ENCODE measurements at regions not wholly inside any gene's neighbourhood (a gene's known extent, or its start where the extent isn't known, plus 50 kb on each side); places are given as distances from the start of the nearest gene placed in this dataset.

DNA sequence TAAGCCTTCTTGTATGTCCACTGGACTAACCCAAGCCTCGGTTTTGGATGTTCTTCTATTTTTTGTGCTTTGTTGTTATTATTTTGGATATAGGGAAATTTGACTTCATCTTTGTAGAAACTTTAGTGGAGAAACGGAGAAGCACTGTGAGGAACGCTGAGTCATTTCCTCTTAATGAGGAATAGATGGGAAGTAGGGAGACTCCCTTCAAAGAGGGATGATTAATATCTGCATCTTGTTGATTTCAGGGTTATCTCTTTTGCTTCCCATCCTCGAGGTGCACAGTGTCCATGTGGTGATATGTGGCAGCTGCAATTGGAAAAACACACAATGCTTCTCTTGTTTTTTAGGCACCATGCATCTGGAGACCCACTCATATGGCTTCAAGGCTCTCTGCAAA lies 1147.9 kb downstream of the NLGN4X start:
- DNase-seq (ENCODE audit: low read depth): no peak

- DNase-seq (ENCODE audit: low read depth): no peak
Observed at GRCh38 chrX:5068550-5068949, 1160.1 kb downstream of the NLGN4X start.

- no peak for DNase-seq (ENCODE audit: low read depth)
Observed at GRCh38 chrX:5057786-5058185, 1170.9 kb downstream of the NLGN4X start.

DNA sequence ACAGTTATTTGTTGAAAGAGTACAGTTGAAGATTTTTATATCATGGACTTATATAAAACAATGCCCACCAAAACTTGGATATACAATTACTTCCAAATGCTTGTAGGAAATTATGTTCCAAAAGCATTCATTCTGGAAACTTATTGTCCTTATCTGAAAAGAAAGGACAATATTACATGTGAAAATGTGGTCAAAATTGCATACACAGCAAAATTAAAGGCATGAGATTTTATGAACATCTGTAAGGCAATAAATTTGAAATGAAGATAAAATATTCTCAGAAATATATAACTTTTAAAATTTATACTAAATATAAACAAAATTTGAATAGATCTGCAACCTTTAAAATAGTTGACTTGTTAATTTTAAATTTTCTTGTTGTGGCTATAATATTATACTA lies 1173.8 kb downstream of the NLGN4X start:
- no peak for DNase-seq (ENCODE audit: low read depth)

GRCh38 chrX:5051831-5052491 lies 1176.7 kb downstream of the NLGN4X start:
- no peak for DNase-seq (ENCODE audit: low read depth)

DNA sequence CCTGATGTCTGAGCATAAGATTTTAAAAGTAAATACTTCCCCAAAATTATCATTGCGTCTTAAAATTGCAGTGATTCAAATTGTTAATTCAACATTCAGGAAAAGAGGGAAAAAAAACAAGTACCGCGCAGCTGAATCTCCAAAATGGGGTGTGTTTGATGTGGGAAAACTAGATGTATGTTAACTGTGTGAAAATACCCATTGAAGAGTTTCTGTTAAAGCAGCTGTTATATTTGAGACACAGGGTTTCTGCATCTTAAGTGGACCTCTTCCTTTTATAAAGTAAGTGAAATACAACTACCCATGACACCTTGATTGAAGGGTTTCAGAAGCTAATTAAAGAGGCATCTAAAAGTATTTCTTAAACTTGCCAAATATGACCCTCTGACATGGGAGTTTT lies 1186.1 kb downstream of the NLGN4X start:
- DNase-seq (ENCODE audit: low read depth): no peak

GRCh38 chrX:5031792-5032191 lies 1196.9 kb downstream of the NLGN4X start:
- DNase-seq (ENCODE audit: low read depth): no peak

GRCh38 chrX:5015451-5015850 lies 1213.2 kb downstream of the NLGN4X start:
- DNase-seq (ENCODE audit: low read depth): no peak

DNA sequence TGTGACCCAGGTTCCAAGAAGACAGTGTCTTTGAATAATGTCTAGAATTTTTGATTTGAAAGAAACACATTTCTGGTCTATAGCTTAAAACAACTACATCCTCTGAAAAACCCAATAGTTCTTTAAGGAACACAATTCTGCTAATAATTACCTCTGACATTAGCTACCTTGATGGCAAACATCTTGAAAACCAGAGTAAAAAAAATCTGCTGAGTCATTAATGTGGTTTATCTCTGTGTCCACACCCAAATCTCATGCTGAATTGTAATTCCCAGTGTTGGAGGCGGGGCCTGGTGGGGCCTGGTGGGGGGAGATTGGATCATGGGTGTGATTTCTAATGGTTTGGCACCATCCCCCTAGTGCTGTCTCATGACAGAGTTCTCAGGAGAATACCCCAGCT lies 1233.8 kb downstream of the NLGN4X start:
- DNase-seq (ENCODE audit: low read depth): no peak

DNA sequence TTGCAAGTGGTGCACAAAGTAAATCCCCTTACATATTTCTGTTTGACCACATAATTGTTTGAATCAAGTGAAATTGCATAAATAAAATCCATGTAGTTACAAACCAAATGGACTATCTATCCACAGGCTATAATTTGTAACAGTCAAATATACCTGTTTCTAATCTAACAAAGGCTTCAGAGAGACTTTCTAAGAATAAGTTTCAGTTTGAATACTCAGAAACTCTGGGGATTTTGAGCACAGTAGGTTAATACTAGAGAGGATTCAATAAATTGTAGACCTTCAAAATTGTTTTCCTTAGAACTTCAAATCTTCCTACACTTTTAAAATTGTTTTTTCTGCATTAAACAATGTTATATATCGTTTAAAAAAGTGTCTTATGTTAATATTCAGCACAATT lies 1250.1 kb downstream of the NLGN4X start:
- no peak for DNase-seq (ENCODE audit: low read depth)

DNA sequence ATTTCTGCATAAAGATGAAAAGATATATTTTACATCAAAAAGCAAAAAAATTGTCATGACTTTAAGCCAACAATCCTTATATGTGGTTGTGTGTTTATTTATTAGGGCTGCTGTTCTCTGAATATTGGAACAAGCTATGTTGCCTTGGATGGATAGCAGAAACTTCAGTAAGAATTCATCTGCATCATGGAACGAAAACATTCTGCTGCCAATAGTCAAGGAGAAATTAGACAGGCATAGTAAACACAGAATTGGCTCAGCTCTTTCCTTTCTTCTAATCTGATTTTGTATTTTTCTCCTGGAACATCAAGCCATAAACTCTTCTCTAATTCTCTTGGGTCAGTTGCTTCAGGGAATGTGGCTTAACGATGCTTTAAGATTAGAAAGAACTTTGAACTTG lies 1257.0 kb downstream of the NLGN4X start:
- no peak for DNase-seq (ENCODE audit: low read depth)

- DNase-seq (ENCODE audit: low read depth): no peak
Observed at GRCh38 chrX:4964112-4964511, 1250.7 kb upstream of the PRKX start.

DNA sequence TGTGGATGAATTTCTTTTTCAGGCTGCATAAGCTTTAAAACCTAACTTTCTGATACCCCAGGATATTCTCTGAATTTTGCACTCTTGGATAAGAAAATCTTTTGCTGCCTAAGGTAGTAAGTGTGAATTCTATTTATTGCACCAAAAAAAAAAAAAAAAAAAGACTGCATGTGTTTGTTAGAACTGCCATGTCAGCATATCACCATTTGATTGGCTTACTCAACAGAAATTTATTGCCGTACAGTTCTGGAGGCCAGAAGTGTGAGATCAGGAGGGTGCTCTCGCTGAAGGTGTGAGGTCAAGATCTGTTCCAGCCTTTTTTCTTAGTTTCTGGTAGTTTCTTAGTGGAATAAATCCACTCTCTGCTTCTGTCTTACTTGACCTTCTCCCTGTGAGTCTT lies 1250.0 kb upstream of the PRKX start:
- DNase-seq (ENCODE audit: low read depth): no peak

DNA sequence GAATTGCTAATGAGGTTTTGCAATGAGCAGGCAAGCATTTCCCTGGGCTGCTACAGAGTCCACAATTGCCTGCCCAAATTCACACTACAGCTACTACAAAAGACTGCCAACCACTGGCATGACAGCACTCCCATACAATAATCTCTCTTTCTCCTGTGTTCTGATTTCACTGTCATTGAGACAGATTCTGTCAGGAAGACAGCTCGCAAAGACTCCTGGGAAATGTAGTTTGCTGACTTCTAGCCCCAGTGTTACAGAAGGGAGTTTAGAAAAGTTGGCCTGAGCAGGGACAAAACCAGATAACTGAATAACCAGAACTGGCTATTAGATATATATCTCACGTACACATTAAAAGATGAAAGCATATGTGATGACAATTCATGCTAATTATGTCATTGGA lies 1231.3 kb upstream of the PRKX start:
- no peak for DNase-seq (ENCODE audit: low read depth)

DNA sequence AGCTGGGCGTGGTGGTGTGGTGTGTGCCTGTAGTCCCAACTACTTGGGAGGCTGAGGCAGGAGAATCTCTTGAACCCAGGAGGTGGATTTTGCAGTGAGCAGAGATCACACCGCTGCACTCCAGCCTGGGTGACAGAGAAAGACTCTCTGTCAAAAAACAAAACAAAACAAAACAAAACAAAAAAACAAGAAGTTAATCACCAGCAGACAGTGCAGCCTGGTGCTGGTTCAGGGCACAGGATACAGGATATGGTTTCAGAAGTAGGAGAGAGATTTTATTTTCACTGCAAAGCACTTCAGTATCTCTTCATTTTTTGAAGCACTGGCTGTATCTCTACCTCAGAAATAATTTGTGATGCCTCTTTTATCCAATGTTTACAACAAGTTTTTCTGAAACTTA lies 1222.9 kb upstream of the PRKX start:
- no peak for DNase-seq (ENCODE audit: low read depth)

DNA sequence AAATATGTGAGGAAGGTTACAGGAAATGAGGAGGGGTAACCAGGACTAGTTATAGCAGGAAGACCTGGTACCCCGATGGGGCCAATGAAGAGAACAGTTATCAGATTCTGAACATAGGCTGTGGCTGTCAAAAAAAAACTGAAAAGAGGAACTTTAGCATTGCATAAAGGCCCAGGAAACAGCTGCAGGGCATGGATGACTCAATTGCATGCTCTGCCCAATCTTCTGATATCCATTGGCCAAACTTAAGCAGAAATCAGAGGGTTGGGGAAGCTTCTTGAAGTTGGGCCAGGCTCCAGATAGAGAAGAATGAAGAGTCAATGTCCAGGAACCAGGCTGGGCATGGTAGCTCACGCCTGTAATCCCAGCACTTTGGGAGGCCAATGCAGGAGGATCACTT lies 1222.4 kb upstream of the PRKX start:
- no peak for DNase-seq (ENCODE audit: low read depth)

DNA sequence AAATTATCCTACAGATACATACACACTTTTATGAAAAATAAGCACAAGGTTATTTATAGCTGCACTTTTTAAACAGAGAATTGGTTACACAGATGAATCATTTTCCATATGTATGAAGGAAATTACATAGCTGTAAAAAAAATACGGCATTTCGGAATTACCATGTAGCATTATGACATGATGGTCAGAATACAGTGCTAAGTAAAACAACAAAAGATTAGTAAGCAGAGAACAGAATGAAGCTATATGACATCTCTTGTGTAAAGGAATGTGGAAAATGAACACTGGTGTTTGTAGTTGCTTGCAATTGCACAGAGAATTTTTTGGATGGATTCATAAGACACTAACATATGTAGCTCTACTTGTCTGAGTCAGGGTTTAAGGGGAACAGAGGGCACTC lies 1222.0 kb upstream of the PRKX start:
- DNase-seq (ENCODE audit: low read depth): no peak

DNA sequence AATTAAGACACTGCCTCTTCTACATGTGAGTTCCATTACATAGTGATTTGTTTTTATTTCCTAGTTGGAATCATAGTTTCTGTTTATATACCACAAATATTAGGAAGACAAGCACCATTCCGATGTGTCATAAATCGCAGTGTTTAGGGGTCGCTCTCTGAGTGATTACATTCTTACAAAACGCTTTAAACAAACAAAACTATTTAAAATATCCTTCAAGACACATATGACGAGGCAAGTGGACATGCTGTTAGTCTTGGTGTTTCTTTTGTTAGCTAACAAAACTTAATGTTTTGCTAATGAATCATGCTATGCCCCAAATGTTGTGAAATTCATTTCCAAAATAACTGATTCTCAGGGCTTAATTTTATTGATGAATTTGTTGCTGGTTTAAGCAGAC lies 1219.3 kb upstream of the PRKX start:
- no peak for DNase-seq (ENCODE audit: low read depth)

- no peak for DNase-seq (ENCODE audit: low read depth)
Observed at GRCh38 chrX:4930426-4930825, 1217.0 kb upstream of the PRKX start.

DNA sequence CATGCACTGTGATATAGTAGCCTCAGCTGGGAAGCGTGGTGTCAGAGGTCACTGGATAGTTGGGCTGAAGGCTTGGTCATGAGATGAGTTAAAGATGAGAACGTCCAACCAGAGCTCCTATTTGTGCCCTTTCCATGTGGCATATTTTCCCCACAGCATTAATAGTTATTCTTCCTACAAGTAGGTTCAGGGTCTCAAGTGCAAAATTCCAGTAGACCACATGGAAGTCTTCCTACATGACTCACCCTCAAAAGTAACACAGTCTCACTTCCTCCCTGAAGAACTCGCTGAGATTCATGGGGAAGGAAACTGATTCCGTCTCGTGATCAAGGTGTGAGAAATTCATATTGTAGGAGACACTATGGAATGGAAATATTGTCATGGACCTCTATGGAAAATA lies 1212.5 kb upstream of the PRKX start:
- no peak for DNase-seq (ENCODE audit: low read depth)

DNA sequence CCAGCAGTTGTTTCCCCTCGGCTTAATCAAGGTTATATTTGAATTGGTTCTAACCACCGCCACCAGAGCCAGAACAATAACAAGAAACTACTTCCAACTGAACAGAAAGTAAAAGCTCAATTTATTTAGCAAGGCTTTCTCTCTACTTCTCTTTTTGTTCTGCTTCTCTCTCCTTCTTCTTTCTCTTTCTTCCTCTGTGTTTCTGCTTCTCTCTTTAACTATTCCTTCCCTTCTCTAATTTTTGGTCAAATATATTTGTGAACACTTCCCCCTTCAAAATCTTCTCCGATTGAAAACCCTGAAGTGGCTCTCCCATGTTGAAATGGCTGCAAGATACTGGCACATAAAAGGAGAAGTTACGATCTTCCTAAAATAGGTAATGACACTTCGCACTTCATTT lies 1195.9 kb upstream of the PRKX start:
- no peak for DNase-seq (ENCODE audit: low read depth)

DNA sequence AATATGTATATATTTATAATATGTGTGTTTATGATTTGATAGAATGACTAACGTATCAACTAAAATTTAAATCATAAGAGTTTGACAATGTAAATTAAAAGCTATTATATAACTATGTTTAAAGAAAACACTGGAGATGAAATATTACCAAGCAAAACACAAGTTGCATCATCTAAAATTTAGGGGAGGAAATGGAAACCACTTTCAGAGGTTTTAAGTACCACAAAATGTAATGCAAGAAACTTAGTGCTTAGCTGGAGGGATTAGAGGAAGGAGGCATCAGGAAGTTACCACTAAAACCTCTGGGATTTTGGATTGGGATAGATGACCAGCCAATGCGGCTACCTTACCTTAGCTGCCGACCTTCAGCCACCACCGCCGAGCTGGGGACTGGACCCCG lies 1192.1 kb upstream of the PRKX start:
- no peak for DNase-seq (ENCODE audit: low read depth)

GRCh38 chrX:4881277-4881676 lies 1167.8 kb upstream of the PRKX start:
- DNase-seq (ENCODE audit: low read depth): no peak

- DNase-seq (ENCODE audit: low read depth): no peak
Observed at GRCh38 chrX:4878640-4879039, 1165.2 kb upstream of the PRKX start.

- DNase-seq (ENCODE audit: low read depth): no peak
Observed at GRCh38 chrX:4876268-4876667, 1162.8 kb upstream of the PRKX start.

Measured in ELR (cell line).